Caco-2 (cell line): ENCODE measurements at regions not wholly inside any gene's neighbourhood (a gene's known extent, or its start where the extent isn't known, plus 50 kb on each side); places are given as distances from the start of the nearest gene placed in this dataset.

Source experiments
- BruUV-seq: library from RNA; stranded (reverse); fragments of 400-500 nt; replicated peaks from 2 replicates; lab custom pipeline; 2021; lab: Mats Ljungman, UMichigan
- CTCF ChIA-PET: fragments of 300-600 bp; sonication (Branson Sonifier 250); formaldehyde crosslinking; loops from one replicate; lab custom pipeline; 2022; ENCODE audit warnings: antibody characterized with exemption; lab: Charles Lee
- POLR2A ChIA-PET: fragments of 300-600 bp; sonication (Branson Sonifier 250); formaldehyde crosslinking; loops from one replicate; lab custom pipeline; 2022; ENCODE audit warnings: antibody characterized with exemption; lab: Charles Lee
- DNase-seq, 2 experiments: peaks; one replicate each; pipeline versions ENCODE4 v3.0.0 to v3.0.0-alpha.2; 2020 to 2022
- H3K27me3 ChIP-seq: replicated peaks from 2 replicates; pipeline ENCODE4 v1.6.0; 2011; ENCODE audit warnings: low read length; ENCODE audit not compliant: control insufficient read depth, insufficient read depth
- H3K36me3 ChIP-seq: 2 replicates; pipeline ENCODE4 v1.5.1; 2011; ENCODE audit warnings: low read length; ENCODE audit not compliant: control insufficient read depth, insufficient read depth
- H3K4me1 ChIP-seq: fragments of 250-450 bp; sonication (Bioruptor Pico); 2 replicates; pipeline ENCODE4 v1.5.1; 2020; ENCODE audit warnings: mild to moderate bottlenecking
- H3K4me3 ChIP-seq: 2 replicates; pipeline ENCODE4 v1.5.1; 2011; ENCODE audit warnings: low read depth, mild to moderate bottlenecking, control low read depth, low read length
- H3K9me3 ChIP-seq: fragments of 250-450 bp; sonication (Bioruptor Pico); 2 replicates; pipeline ENCODE4 v1.5.1; 2020; ENCODE audit warnings: mild to moderate bottlenecking, moderate library complexity
- H3K27ac Mint-ChIP-seq: one replicate; pipeline ENCODE4 v1.8.0; 2022; ENCODE audit warnings: mixed read lengths; ENCODE audit not compliant: unreplicated experiment
- H3K27me3 Mint-ChIP-seq: one replicate; pipeline ENCODE4 v1.8.0; 2022; ENCODE audit warnings: mixed read lengths; ENCODE audit not compliant: insufficient read depth, unreplicated experiment
- H3K36me3 Mint-ChIP-seq: one replicate; pipeline ENCODE4 v1.8.0; 2022; ENCODE audit warnings: mild to moderate bottlenecking, mixed read lengths; ENCODE audit not compliant: insufficient read depth, unreplicated experiment
- H3K4me1 Mint-ChIP-seq: one replicate; pipeline ENCODE4 v1.8.0; 2022; ENCODE audit warnings: low read depth, mixed read lengths; ENCODE audit not compliant: unreplicated experiment
- H3K4me3 Mint-ChIP-seq: one replicate; pipeline ENCODE4 v1.8.0; 2022; ENCODE audit warnings: mild to moderate bottlenecking, moderate library complexity, mixed read lengths; ENCODE audit not compliant: unreplicated experiment
- H3K9me3 Mint-ChIP-seq: one replicate; pipeline ENCODE4 v1.8.0; 2022; ENCODE audit warnings: mixed read lengths; ENCODE audit not compliant: unreplicated experiment
- intact Hi-C: fragments of 100-400 bp; cut with micrococcal nuclease; formaldehyde crosslinking; loops from one replicate; pipeline ENCODE4 v1.10.0; 2022; ENCODE audit not compliant: unreplicated experiment
- TF ChIP-seq, protein P1 (sequence below), 2 experiments: fragments of 200-600 bp in 1 of 2; IDR thresholded peaks; 1 replicate in 1 of 2; 2 replicates in 1 of 2; pipeline versions ENCODE4 v1.5.1 to v1.8.0; 2011 to 2022; ENCODE audit warnings: antibody characterized with exemption in 1 of 2, control low read depth in 1 of 2, inconsistent platforms in 1 of 2, low read depth in 1 of 2, low read length in 1 of 2, mild to moderate bottlenecking in 1 of 2, moderate library complexity in 1 of 2; ENCODE audit not compliant: insufficient read depth in 1 of 2, severe bottlenecking in 1 of 2, unreplicated experiment in 1 of 2

DNA sequence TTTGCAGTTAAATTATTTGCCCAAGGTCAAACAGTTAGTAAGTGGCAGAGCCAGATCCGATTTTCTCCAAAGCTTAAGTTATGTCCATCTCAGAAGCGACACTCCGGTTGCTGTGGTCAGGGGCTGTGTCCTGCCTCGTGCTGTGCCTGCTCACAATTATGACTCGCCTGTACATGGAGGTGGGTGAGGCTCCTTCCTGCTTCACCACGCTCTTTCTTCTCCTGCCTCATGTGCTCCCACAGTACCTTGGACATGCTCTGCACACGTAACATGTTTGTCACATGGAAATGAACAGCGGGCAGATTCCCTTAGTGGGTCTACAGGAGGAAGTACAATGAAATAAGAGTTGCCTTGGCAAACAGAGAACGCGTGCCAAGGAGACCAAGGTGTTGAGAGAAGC is 62.2 kb upstream of the CCND2 start:
- no peaks in the 10 kb centered on the region for H3K36me3 Mint-ChIP-seq
- intact Hi-C loops = no loop called here
- no TSS peak for BruUV-seq
- TF ChIP-seq, protein P1, sequence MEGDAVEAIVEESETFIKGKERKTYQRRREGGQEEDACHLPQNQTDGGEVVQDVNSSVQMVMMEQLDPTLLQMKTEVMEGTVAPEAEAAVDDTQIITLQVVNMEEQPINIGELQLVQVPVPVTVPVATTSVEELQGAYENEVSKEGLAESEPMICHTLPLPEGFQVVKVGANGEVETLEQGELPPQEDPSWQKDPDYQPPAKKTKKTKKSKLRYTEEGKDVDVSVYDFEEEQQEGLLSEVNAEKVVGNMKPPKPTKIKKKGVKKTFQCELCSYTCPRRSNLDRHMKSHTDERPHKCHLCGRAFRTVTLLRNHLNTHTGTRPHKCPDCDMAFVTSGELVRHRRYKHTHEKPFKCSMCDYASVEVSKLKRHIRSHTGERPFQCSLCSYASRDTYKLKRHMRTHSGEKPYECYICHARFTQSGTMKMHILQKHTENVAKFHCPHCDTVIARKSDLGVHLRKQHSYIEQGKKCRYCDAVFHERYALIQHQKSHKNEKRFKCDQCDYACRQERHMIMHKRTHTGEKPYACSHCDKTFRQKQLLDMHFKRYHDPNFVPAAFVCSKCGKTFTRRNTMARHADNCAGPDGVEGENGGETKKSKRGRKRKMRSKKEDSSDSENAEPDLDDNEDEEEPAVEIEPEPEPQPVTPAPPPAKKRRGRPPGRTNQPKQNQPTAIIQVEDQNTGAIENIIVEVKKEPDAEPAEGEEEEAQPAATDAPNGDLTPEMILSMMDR (IDR thresholded peaks at IDR 0.05; ENCODE audit: insufficient read depth in 1 of 2, low read depth in 1 of 2, low read length in 1 of 2, severe bottlenecking in 1 of 2, unreplicated experiment in 1 of 2) = no peak
- H3K27me3 Mint-ChIP-seq = peaks cover 34% of the 10 kb centered on the region
- CTCF ChIA-PET = no interaction called here
- no peak for DNase-seq
- H3K4me1 Mint-ChIP-seq = no peaks in the 10 kb centered on the region
- H3K36me3 ChIP-seq = no peaks in the 10 kb centered on the region
- H3K4me1 ChIP-seq = no peaks in the 10 kb centered on the region
- H3K4me3 ChIP-seq = no peak overlapping the region
- H3K9me3 ChIP-seq = no peaks in the 10 kb centered on the region; the same call in 1 of the 2 replicates
- no peaks in the 10 kb centered on the region; the same call in 1 of the 2 replicates for H3K27me3 ChIP-seq
- H3K27ac Mint-ChIP-seq = no peak overlapping the region
- POLR2A ChIA-PET = no interaction called here
- H3K9me3 Mint-ChIP-seq = no peaks in the 10 kb centered on the region
- no peak overlapping the region for H3K4me3 Mint-ChIP-seq

DNA sequence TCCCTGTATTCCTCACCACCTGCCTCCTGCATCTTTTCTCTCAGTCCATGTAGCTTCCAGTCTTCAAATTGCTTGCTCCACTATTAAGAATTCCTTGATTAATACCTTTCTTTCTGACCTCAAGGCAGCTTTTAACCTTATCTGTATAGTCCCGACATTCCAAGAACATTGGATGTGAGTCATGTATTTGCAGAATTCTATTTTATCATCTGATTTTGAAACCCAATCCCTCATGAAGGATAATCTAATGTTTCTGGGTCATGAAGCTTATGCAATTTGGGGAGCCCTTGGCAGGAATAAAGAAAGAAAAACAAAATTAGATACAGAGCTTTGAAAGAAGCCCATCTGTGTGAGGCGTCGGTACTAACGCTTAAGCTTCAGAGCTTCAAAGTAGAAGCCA is 63.4 kb upstream of the CCND2 start:
- TF ChIP-seq, protein P1 (IDR thresholded peaks at IDR 0.05; ENCODE audit: insufficient read depth in 1 of 2, low read depth in 1 of 2, low read length in 1 of 2, severe bottlenecking in 1 of 2, unreplicated experiment in 1 of 2) = no peak
- Histone ChIP-seq H3K9me3 (no peaks in the 10 kb centered on the region; the same call in 1 of the 2 replicates), H3K36me3 (no peaks in the 10 kb centered on the region), H3K4me3 (no peak overlapping the region), H3K4me1 (no peaks in the 10 kb centered on the region), H3K27me3 (no peaks in the 10 kb centered on the region; the same call in 1 of the 2 replicates)
- CTCF ChIA-PET = interaction anchor here (0.5 kb wide), 1 partner anchor 96 kb away, joined by 5 read pairs; no protein-coding TSS in a partner anchor
- Mint-ChIP-seq H3K36me3 (no peaks in the 10 kb centered on the region), H3K27ac (no peak overlapping the region), H3K4me3 (no peak overlapping the region), H3K9me3 (peaks cover 2% of the 10 kb centered on the region), H3K27me3 (peaks cover 30% of the 10 kb centered on the region), H3K4me1 (no peaks in the 10 kb centered on the region)
- intact Hi-C loops = no loop called here
- no TSS peak for BruUV-seq
- DNase-seq = no peak
- POLR2A ChIA-PET = interaction anchor here (0.5 to 0.7 kb wide), 2 partner anchors 46 to 1862 kb away, joined by 4 to 9 read pairs; no protein-coding TSS in a partner anchor

DNA sequence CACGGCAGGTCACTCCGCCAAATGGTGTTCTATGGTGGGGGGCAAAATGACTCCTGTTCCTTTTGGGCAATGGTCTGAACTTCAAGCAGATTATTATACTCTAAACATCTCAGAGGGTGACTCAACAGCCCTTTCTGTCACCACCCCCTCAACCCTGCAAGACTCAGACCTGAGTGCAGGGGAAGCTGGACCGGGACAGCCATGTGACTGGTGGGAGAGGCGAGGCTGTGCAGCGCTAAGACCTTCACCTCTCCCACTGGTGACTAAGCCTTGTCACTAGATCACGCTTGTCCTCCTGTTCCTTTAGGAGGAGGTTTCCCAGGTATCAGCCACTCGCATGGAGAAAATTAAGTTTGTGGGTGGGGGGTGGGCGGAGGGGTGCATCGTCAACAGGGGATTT is 67.1 kb upstream of the CCND2 start:
- BruUV-seq = no TSS peak
- Mint-ChIP-seq H3K9me3 (peaks cover 9% of the 10 kb centered on the region), H3K4me3 (no peak overlapping the region), H3K36me3 (no peaks in the 10 kb centered on the region), H3K27me3 (peaks cover 36% of the 10 kb centered on the region), H3K4me1 (no peaks in the 10 kb centered on the region), H3K27ac (no peak overlapping the region)
- intact Hi-C loops = no loop called here
- ChIA-PET CTCF (no interaction called here), POLR2A (no interaction called here)
- Histone ChIP-seq H3K4me3 (no peak overlapping the region), H3K9me3 (no peaks in the 10 kb centered on the region; the same call in 1 of the 2 replicates), H3K4me1 (no peaks in the 10 kb centered on the region), H3K27me3 (no peaks in the 10 kb centered on the region; the same call in 1 of the 2 replicates), H3K36me3 (no peaks in the 10 kb centered on the region)
- no peak for DNase-seq
- TF ChIP-seq, protein P1 (IDR thresholded peaks at IDR 0.05; ENCODE audit: insufficient read depth in 1 of 2, low read depth in 1 of 2, low read length in 1 of 2, severe bottlenecking in 1 of 2, unreplicated experiment in 1 of 2) = no peak
